ENCODE measurements at regions not wholly inside any gene's neighbourhood (a gene's known extent, or its start where the extent isn't known, plus 50 kb on each side); places are given as distances from the start of the nearest gene placed in this dataset.

DNA sequence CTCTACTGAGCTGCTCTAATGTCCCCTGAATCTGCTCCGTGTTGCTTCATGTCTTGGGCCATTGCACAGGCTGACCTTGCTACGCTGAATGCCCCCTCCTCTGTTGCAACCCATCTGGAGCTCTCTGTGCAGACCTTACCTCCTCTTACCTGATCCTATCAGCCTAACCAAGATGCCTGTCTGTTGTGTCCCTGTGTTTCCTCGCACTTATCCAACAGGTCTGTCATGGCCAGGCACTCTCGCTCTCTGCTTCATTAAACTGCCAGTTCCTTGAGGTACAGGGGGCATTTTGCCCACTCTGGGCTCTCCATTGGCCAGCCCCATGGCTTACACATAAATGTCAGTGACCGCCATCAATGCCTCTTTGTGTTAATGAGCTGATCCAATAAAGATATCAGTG, 277.7 kb upstream of the TSHZ3 start:
- H3K27me3 ChIP-seq (replicated peaks; ENCODE audit: control insufficient read depth, insufficient read depth, low read length, poor library complexity, severe bottlenecking) = no peaks in the 10 kb centered on the region
- DNase-seq = no peak
- no peaks in the 10 kb centered on the region for H3K36me3 ChIP-seq (ENCODE audit: control insufficient read depth, insufficient read depth, low read length)
- no peak overlapping the region for H3K4me3 ChIP-seq (ENCODE audit: insufficient read depth, low read depth, low read length, poor library complexity, severe bottlenecking)
- H3K9me3 ChIP-seq (ENCODE audit: control insufficient read depth, low read length) = no peaks in the 10 kb centered on the region
- no peaks in the 10 kb centered on the region for H3K4me1 ChIP-seq (ENCODE audit: control insufficient read depth, insufficient read depth, low read length, poor library complexity, severe bottlenecking)
- H3K27ac ChIP-seq (ENCODE audit: insufficient read depth, low read length, poor library complexity, severe bottlenecking) = no peak overlapping the region

DNA sequence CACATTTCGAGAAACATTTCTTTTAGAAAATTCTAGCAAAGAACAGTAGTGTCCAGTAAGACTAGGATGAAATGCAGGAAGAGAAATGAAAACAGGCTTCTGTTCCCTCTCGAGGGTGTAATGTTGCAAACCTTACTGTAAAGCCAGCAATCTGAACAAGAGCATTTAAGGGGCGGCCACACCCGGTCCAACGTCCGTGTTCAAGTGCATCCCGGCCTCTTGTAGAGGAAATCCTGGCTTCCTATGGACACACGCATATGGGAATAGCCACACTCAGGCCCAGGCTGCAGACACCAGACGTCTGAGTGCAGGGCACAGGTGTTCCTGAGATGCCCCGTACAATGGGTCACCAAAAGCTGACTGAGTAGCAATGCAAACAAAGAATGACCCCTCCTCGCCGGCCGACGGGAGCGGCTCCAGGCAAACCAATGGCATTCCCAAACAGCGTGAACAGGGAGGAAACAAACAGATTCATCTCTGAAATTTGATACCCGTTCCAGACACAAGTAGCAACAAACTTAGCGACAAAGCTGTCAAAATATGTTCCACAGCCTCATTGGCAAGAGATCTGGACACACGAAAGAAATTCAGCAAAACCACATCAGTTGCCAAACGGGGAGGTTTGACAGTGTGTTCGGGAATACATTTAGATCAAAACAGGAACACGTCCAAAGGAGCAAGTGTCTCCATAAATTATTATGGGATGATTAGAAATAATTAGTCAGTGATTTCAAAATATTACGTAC, 278.6 kb upstream of the TSHZ3 start:
- no peak for DNase-seq
- Histone ChIP-seq H3K9me3 (ENCODE audit: control insufficient read depth, low read length) (no peaks in the 10 kb centered on the region), H3K4me1 (ENCODE audit: control insufficient read depth, insufficient read depth, low read length, poor library complexity, severe bottlenecking) (no peaks in the 10 kb centered on the region)

GRCh38 chr19:31629579-31630363, 280.5 kb upstream of the TSHZ3 start:
- DNase-seq = no peak
- H3K36me3 ChIP-seq (ENCODE audit: control insufficient read depth, insufficient read depth, low read length) = no peaks in the 10 kb centered on the region
- H3K4me3 ChIP-seq (ENCODE audit: insufficient read depth, low read depth, low read length, poor library complexity, severe bottlenecking) = no peak overlapping the region
- no peaks in the 10 kb centered on the region for H3K27me3 ChIP-seq (replicated peaks; ENCODE audit: control insufficient read depth, insufficient read depth, low read length, poor library complexity, severe bottlenecking)
- H3K4me1 ChIP-seq (ENCODE audit: control insufficient read depth, insufficient read depth, low read length, poor library complexity, severe bottlenecking) = no peaks in the 10 kb centered on the region
- H3K27ac ChIP-seq (ENCODE audit: insufficient read depth, low read length, poor library complexity, severe bottlenecking) = no peak overlapping the region
- H3K9me3 ChIP-seq (ENCODE audit: control insufficient read depth, low read length) = no peaks in the 10 kb centered on the region

More for the DNA sequence above, 278.6 kb upstream of the TSHZ3 start:
- H3K36me3 ChIP-seq (ENCODE audit: control insufficient read depth, insufficient read depth, low read length) = no peaks in the 10 kb centered on the region
- no peaks in the 10 kb centered on the region for H3K27me3 ChIP-seq (replicated peaks; ENCODE audit: control insufficient read depth, insufficient read depth, low read length, poor library complexity, severe bottlenecking)
- H3K27ac ChIP-seq (ENCODE audit: insufficient read depth, low read length, poor library complexity, severe bottlenecking) = no peak overlapping the region
- no peak overlapping the region for H3K4me3 ChIP-seq (ENCODE audit: insufficient read depth, low read depth, low read length, poor library complexity, severe bottlenecking)

DNA sequence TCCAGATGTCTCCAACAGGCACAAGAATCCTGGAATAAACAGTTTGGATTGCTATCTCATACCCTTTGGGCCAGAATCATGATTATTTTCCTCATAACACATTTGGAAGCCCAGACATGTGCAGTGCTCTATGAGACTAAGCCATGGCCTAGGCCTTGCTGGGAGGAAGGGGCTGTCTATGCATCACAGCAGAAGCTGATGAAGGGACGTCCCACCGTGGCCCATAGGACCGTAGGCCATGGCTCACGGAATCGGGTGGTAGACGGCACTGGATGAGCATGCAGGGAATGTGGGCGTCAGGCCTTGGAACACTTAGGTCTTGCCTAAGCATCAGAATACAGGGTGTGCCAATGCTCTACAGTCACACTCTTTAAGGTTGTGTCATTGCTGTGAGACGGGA, 283.8 kb upstream of the TSHZ3 start:
- no peaks in the 10 kb centered on the region for H3K4me1 ChIP-seq (ENCODE audit: control insufficient read depth, insufficient read depth, low read length, poor library complexity, severe bottlenecking)
- DNase-seq = no peak
- H3K27me3 ChIP-seq (replicated peaks; ENCODE audit: control insufficient read depth, insufficient read depth, low read length, poor library complexity, severe bottlenecking) = no peaks in the 10 kb centered on the region
- no peak overlapping the region for H3K4me3 ChIP-seq (ENCODE audit: insufficient read depth, low read depth, low read length, poor library complexity, severe bottlenecking)
- no peaks in the 10 kb centered on the region for H3K36me3 ChIP-seq (ENCODE audit: control insufficient read depth, insufficient read depth, low read length)
- no peaks in the 10 kb centered on the region for H3K9me3 ChIP-seq (ENCODE audit: control insufficient read depth, low read length)
- no peak overlapping the region for H3K27ac ChIP-seq (ENCODE audit: insufficient read depth, low read length, poor library complexity, severe bottlenecking)

DNA sequence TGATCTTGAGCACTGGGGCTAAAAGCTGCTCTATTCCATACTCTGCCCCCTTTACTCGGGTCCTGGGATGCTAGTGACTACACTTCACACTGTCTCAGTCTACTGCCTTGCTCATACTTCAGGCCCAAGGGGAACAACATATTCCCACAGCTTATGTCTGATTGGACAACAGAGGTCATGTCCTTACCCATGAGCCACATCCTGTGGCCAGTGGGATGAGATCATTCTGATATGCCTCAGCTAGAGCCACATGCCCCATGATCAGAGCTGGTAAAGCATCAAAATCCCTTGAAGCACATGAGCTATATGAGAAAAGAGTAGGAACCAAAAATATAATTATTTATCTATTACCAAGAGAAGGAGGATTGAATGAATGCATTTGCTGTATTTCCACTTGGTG, 290.1 kb upstream of the TSHZ3 start:
- H3K4me1 ChIP-seq (ENCODE audit: control insufficient read depth, insufficient read depth, low read length, poor library complexity, severe bottlenecking) = no peaks in the 10 kb centered on the region
- no peaks in the 10 kb centered on the region for H3K9me3 ChIP-seq (ENCODE audit: control insufficient read depth, low read length)
- DNase-seq = no peak
- no peaks in the 10 kb centered on the region for H3K36me3 ChIP-seq (ENCODE audit: control insufficient read depth, insufficient read depth, low read length)
- no peak overlapping the region for H3K4me3 ChIP-seq (ENCODE audit: insufficient read depth, low read depth, low read length, poor library complexity, severe bottlenecking)
- no peak overlapping the region for H3K27ac ChIP-seq (ENCODE audit: insufficient read depth, low read length, poor library complexity, severe bottlenecking)
- no peaks in the 10 kb centered on the region for H3K27me3 ChIP-seq (replicated peaks; ENCODE audit: control insufficient read depth, insufficient read depth, low read length, poor library complexity, severe bottlenecking)

- Histone ChIP-seq H3K9me3 (ENCODE audit: control insufficient read depth, low read length) (no peaks in the 10 kb centered on the region), H3K27me3 (replicated peaks; ENCODE audit: control insufficient read depth, insufficient read depth, low read length, poor library complexity, severe bottlenecking) (no peaks in the 10 kb centered on the region), H3K27ac (ENCODE audit: insufficient read depth, low read length, poor library complexity, severe bottlenecking) (no peak overlapping the region), H3K4me1 (ENCODE audit: control insufficient read depth, insufficient read depth, low read length, poor library complexity, severe bottlenecking) (no peaks in the 10 kb centered on the region), H3K4me3 (ENCODE audit: insufficient read depth, low read depth, low read length, poor library complexity, severe bottlenecking) (no peak overlapping the region), H3K36me3 (ENCODE audit: control insufficient read depth, insufficient read depth, low read length) (no peaks in the 10 kb centered on the region)
- DNase-seq = no peak
Observed at GRCh38 chr19:31641591-31641990, 292.4 kb upstream of the TSHZ3 start.

DNA sequence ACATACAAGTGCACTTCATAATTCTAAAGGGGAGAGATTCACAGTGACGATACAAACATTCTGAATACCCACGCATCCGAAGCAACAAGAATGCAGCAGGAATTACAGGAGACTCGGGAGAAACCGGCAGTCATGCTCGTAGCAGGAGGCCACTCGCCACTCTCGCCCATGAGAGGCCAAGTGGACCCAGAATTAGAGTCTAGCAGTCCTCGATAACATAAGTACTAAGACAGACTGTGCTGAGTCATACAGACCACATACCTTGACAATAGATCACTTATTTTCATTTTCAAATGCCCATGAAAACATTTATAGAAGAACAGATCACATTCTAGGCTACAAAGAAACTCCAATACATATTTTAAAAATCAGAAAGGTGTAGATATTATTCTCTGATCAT, 299.1 kb upstream of the TSHZ3 start:
- no peak for DNase-seq

GRCh38 chr19:31656507-31656906, 307.3 kb upstream of the TSHZ3 start:
- no peak overlapping the region for H3K27ac ChIP-seq (ENCODE audit: insufficient read depth, low read length, poor library complexity, severe bottlenecking)
- H3K27me3 ChIP-seq (replicated peaks; ENCODE audit: control insufficient read depth, insufficient read depth, low read length, poor library complexity, severe bottlenecking) = no peaks in the 10 kb centered on the region
- H3K9me3 ChIP-seq (ENCODE audit: control insufficient read depth, low read length) = no peaks in the 10 kb centered on the region
- no peak overlapping the region for H3K4me3 ChIP-seq (ENCODE audit: insufficient read depth, low read depth, low read length, poor library complexity, severe bottlenecking)
- H3K4me1 ChIP-seq (ENCODE audit: control insufficient read depth, insufficient read depth, low read length, poor library complexity, severe bottlenecking) = no peaks in the 10 kb centered on the region
- DNase-seq = no peak
- H3K36me3 ChIP-seq (ENCODE audit: control insufficient read depth, insufficient read depth, low read length) = no peaks in the 10 kb centered on the region

More for the DNA sequence above, 299.1 kb upstream of the TSHZ3 start:
- Histone ChIP-seq H3K4me3 (ENCODE audit: insufficient read depth, low read depth, low read length, poor library complexity, severe bottlenecking) (no peak overlapping the region), H3K27ac (ENCODE audit: insufficient read depth, low read length, poor library complexity, severe bottlenecking) (no peak overlapping the region), H3K4me1 (ENCODE audit: control insufficient read depth, insufficient read depth, low read length, poor library complexity, severe bottlenecking) (no peaks in the 10 kb centered on the region), H3K9me3 (ENCODE audit: control insufficient read depth, low read length) (no peaks in the 10 kb centered on the region), H3K36me3 (ENCODE audit: control insufficient read depth, insufficient read depth, low read length) (no peaks in the 10 kb centered on the region), H3K27me3 (replicated peaks; ENCODE audit: control insufficient read depth, insufficient read depth, low read length, poor library complexity, severe bottlenecking) (no peaks in the 10 kb centered on the region)

GRCh38 chr19:31658993-31659896, 310.0 kb upstream of the TSHZ3 start:
- DNase-seq = no peak
- H3K27ac ChIP-seq (ENCODE audit: insufficient read depth, low read length, poor library complexity, severe bottlenecking) = no peak overlapping the region
- no peaks in the 10 kb centered on the region for H3K27me3 ChIP-seq (replicated peaks; ENCODE audit: control insufficient read depth, insufficient read depth, low read length, poor library complexity, severe bottlenecking)
- no peaks in the 10 kb centered on the region for H3K4me1 ChIP-seq (ENCODE audit: control insufficient read depth, insufficient read depth, low read length, poor library complexity, severe bottlenecking)
- H3K36me3 ChIP-seq (ENCODE audit: control insufficient read depth, insufficient read depth, low read length) = no peaks in the 10 kb centered on the region
- H3K9me3 ChIP-seq (ENCODE audit: control insufficient read depth, low read length) = no peaks in the 10 kb centered on the region
- no peak overlapping the region for H3K4me3 ChIP-seq (ENCODE audit: insufficient read depth, low read depth, low read length, poor library complexity, severe bottlenecking)

DNA sequence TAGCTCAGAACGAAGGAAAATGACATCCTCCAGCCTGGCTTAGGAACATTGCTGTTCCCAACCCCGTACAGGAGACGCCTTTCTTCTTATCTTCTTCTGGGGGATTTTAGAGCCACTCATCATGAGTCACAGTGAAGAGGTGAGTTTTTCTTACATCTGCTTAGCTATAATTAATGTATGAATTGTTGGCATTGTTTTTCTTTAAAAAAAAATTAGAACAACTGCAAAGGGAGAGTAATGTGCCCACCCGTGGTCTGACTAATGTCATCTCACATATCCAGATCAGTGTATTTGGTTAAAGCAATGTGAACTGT, 310.6 kb upstream of the TSHZ3 start:
- Histone ChIP-seq H3K36me3 (ENCODE audit: control insufficient read depth, insufficient read depth, low read length) (no peaks in the 10 kb centered on the region), H3K27ac (ENCODE audit: insufficient read depth, low read length, poor library complexity, severe bottlenecking) (no peak overlapping the region), H3K4me1 (ENCODE audit: control insufficient read depth, insufficient read depth, low read length, poor library complexity, severe bottlenecking) (no peaks in the 10 kb centered on the region), H3K4me3 (ENCODE audit: insufficient read depth, low read depth, low read length, poor library complexity, severe bottlenecking) (no peak overlapping the region), H3K9me3 (ENCODE audit: control insufficient read depth, low read length) (no peaks in the 10 kb centered on the region), H3K27me3 (replicated peaks; ENCODE audit: control insufficient read depth, insufficient read depth, low read length, poor library complexity, severe bottlenecking) (no peaks in the 10 kb centered on the region)
- DNase-seq = no peak

All from effector memory CD4-positive, alpha-beta T cell (primary cell).